Stomach (tissue), 8 donors: ENCODE measurements at regions not wholly inside any gene's neighbourhood (a gene's known extent, or its start where the extent isn't known, plus 50 kb on each side); places are given as distances from the start of the nearest gene placed in this dataset.

Experiments used
- DNase-seq, 2 donors: peaks; one replicate each; pipeline versions ENCODE4 v3.0.0 to v3.0.0-alpha.2; 2013 to 2019
- H3K27ac ChIP-seq, 5 donors: fragments of 200-600 bp in 4 of 5; sonication (generic) in 4 of 5; one replicate each; pipeline ENCODE4 v1.5.1; 2013 to 2019; ENCODE audit warnings: mild to moderate bottlenecking in 1 of 5, moderate library complexity in 1 of 5
- H3K27me3 ChIP-seq, 3 donors: fragments of 200-600 bp; sonication (generic); one replicate each; pipeline ENCODE4 v1.5.1; 2017 to 2019; ENCODE audit warnings: mixed run types in 1 of 3
- H3K36me3 ChIP-seq, 4 donors: fragments of 200-600 bp; sonication (generic); 1 replicate in 3 of 4; 2 replicates in 1 of 4; pipeline ENCODE4 v1.5.1; 2016 to 2019
- H3K4me1 ChIP-seq, 4 donors: fragments of 200-600 bp; sonication (generic); one replicate each; pipeline ENCODE4 v1.5.1; 2016 to 2019
- H3K4me3 ChIP-seq, 4 donors: fragments of 200-600 bp; sonication (generic) in 3 of 4; one replicate each; pipeline ENCODE4 v1.5.1; 2016 to 2019; ENCODE audit warnings: mild to moderate bottlenecking in 1 of 4
- H3K9me3 ChIP-seq, 4 donors: fragments of 200-600 bp; sonication (generic); one replicate each; pipeline ENCODE4 v1.5.1; 2016 to 2019
- CTCF ChIP-seq, 7 experiments: fragments of 450-650 bp in 4 of 7; fragments of 200-600 bp in 3 of 7; sonication (generic) in 3 of 7; IDR thresholded peaks; one replicate each; pipeline ENCODE4 v1.5.1; 2016 to 2019; ENCODE audit warnings: antibody characterized with exemption in 7 of 7, control low read depth in 2 of 7, mild to moderate bottlenecking in 1 of 7
- EP300 ChIP-seq: sonication (generic); formaldehyde crosslinking; IDR thresholded peaks from one replicate; pipeline ENCODE4 v1.6.1; 2017; ENCODE audit warnings: antibody characterized with exemption
- POLR2A ChIP-seq, 4 donors: fragments of 450-650 bp; IDR thresholded peaks; one replicate each; pipeline ENCODE4 v1.6.1; 2016; ENCODE audit warnings: antibody characterized with exemption in 4 of 4, control low read depth in 2 of 4, mild to moderate bottlenecking in 1 of 4, moderate library complexity in 1 of 4
- POLR2AphosphoS5 ChIP-seq, 3 donors: sonication (generic); formaldehyde crosslinking; IDR thresholded peaks; one replicate each; pipeline ENCODE4 v1.6.1; 2016; ENCODE audit warnings: antibody characterized with exemption in 3 of 3
- WGBS, 5 donors: extraction: QIAGEN DNeasy Blood & Tissue Kit in 3 of 5; methylation state at CpG; one replicate each; pipeline versions ENCODE4 v1.1.5 to v1.1.7; 2013 to 2018; 5-methylcytosine and 5-hydroxymethylcytosine counted together
- intact Hi-C: fragments of 100-400 bp; cut with DNase I; formaldehyde crosslinking; loops from one replicate; pipeline ENCODE4 v1.15.1; 2023; ENCODE audit warnings: low total_unique reads
- donor health status: healthy with polysubstance abuse.
- donor health status: Bipolar disorder and iron deficiency.
- donor health status: healthy.

GRCh38 chr9:90325913-90326653 is 316.5 kb downstream of the DIRAS2 start:
- Histone ChIP-seq H3K4me3 (no peak overlapping the region), H3K27me3 (peaks cover 0 to 2% (median 0%) of the 10 kb centered on the region in 3 donors), H3K36me3 (no peaks in the 10 kb centered on the region), H3K4me1 (no peaks in the 10 kb centered on the region), H3K9me3 (no peaks in the 10 kb centered on the region), H3K27ac (no peak overlapping the region)
- 58 to 71% (median 67%) methylated on average over 6 of the region's 6 CpGs for WGBS, 5 donors
- no peak for DNase-seq
- intact Hi-C loops: no loop called here
- no peak for TF ChIP-seq EP300
- TF ChIP-seq CTCF (IDR thresholded peaks at IDR 0.05): no peak
- TF ChIP-seq POLR2AphosphoS5 (IDR thresholded peaks at IDR 0.05): no peak
- TF ChIP-seq POLR2A (IDR thresholded peaks at IDR 0.05): no peak

- no peaks in the 10 kb centered on the region for H3K9me3 ChIP-seq
- intact Hi-C loops: no loop called here
- H3K4me3 ChIP-seq: no peak overlapping the region
- no peak for DNase-seq
- peaks cover 0 to 5% (median 0%) of the 10 kb centered on the region in 3 donors for H3K27me3 ChIP-seq
- WGBS, 5 donors: 79 to 97% (median 94%) methylated on average over 3 of the region's 3 CpGs
- no peak for TF ChIP-seq POLR2AphosphoS5 (IDR thresholded peaks at IDR 0.05)
- no peak for TF ChIP-seq CTCF (IDR thresholded peaks at IDR 0.05)
- TF ChIP-seq EP300: no peak
- no peak for TF ChIP-seq POLR2A (IDR thresholded peaks at IDR 0.05)
- no peak overlapping the region for H3K27ac ChIP-seq
- H3K4me1 ChIP-seq: no peaks in the 10 kb centered on the region
- no peaks in the 10 kb centered on the region for H3K36me3 ChIP-seq
Observed at GRCh38 chr9:90330231-90330630, 312.4 kb downstream of the DIRAS2 start.

- no peak overlapping the region for H3K27ac ChIP-seq
- H3K4me3 ChIP-seq: no peak overlapping the region
- peaks cover 0 to 5% (median 0%) of the 10 kb centered on the region in 3 donors for H3K27me3 ChIP-seq
- H3K4me1 ChIP-seq: no peaks in the 10 kb centered on the region
- TF ChIP-seq EP300 (no peak), POLR2A (IDR thresholded peaks at IDR 0.05) (no peak), POLR2AphosphoS5 (IDR thresholded peaks at IDR 0.05) (no peak), CTCF (IDR thresholded peaks at IDR 0.05) (no peak)
- DNase-seq: no peak
- H3K36me3 ChIP-seq: no peaks in the 10 kb centered on the region
- intact Hi-C loops: no loop called here
- 36 to 53% (median 47%) methylated on average over 8 of the region's 8 CpGs for WGBS, 5 donors
- H3K9me3 ChIP-seq: no peaks in the 10 kb centered on the region
Observed at GRCh38 chr9:90331826-90332575, 310.6 kb downstream of the DIRAS2 start.

- 58 to 70% (median 63%) methylated on average over 2 of the region's 2 CpGs for WGBS, 5 donors
- no peak overlapping the region for H3K4me3 ChIP-seq
- no peak for DNase-seq
- peaks cover 0 to 5% (median 0%) of the 10 kb centered on the region in 3 donors for H3K27me3 ChIP-seq
- no peaks in the 10 kb centered on the region for H3K9me3 ChIP-seq
- TF ChIP-seq POLR2AphosphoS5 (IDR thresholded peaks at IDR 0.05) (no peak), EP300 (no peak), POLR2A (IDR thresholded peaks at IDR 0.05) (no peak)
- no peak overlapping the region for H3K27ac ChIP-seq
- intact Hi-C loops: no loop called here
- no peaks in the 10 kb centered on the region for H3K36me3 ChIP-seq
- no peaks in the 10 kb centered on the region for H3K4me1 ChIP-seq
Observed at GRCh38 chr9:90333226-90333625, 309.4 kb downstream of the DIRAS2 start.
